ENCODE measurements at regions not wholly inside any gene's neighbourhood (a gene's known extent, or its start where the extent isn't known, plus 50 kb on each side); places are given as distances from the start of the nearest gene placed in this dataset.
"Not testable (repeated sequence)": the region's sequence is repeated elsewhere in the genome, so short reads cannot be mapped to it uniquely, and the experiment has no call there.

DNA sequence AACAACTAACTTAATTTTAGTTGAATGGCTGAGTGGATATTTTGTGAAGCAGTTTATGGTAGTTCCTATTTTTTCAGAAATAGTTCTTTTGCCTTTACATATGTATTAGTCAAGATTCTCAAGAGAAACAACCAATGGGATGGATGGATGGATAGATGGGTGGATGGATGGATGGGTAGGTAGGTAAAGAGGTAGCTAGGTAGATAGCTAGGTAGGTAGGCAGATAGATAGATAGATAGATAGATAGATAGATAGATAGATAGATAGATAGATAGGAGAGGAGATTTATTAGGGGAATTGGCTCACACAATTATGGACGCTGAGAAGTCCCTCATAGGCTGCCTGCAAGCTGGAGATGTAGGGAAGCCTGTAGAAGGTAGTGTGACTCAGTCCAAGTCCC, 74.0 kb upstream of the NUDT6 start:
- TF ChIP-seq POLR2A (IDR thresholded peaks at IDR 0.05; ENCODE audit: low read depth) (no peak), EP300 (IDR thresholded peaks at IDR 0.05) (no peak), POLR2AphosphoS5 (IDR thresholded peaks at IDR 0.05) (no peak)
- TF ChIP-seq, protein P1, sequence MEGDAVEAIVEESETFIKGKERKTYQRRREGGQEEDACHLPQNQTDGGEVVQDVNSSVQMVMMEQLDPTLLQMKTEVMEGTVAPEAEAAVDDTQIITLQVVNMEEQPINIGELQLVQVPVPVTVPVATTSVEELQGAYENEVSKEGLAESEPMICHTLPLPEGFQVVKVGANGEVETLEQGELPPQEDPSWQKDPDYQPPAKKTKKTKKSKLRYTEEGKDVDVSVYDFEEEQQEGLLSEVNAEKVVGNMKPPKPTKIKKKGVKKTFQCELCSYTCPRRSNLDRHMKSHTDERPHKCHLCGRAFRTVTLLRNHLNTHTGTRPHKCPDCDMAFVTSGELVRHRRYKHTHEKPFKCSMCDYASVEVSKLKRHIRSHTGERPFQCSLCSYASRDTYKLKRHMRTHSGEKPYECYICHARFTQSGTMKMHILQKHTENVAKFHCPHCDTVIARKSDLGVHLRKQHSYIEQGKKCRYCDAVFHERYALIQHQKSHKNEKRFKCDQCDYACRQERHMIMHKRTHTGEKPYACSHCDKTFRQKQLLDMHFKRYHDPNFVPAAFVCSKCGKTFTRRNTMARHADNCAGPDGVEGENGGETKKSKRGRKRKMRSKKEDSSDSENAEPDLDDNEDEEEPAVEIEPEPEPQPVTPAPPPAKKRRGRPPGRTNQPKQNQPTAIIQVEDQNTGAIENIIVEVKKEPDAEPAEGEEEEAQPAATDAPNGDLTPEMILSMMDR (IDR thresholded peaks at IDR 0.05), result no peak
- H3K27me3 ChIP-seq, result no peaks in the 10 kb centered on the region
- no peaks in the 10 kb centered on the region for H3K36me3 ChIP-seq
- WGBS, result 100% methylated on average over 1 of the region's 1 CpG
- peaks cover 9 to 14% (median 11%) of the 10 kb centered on the region in 4 donors for H3K4me1 ChIP-seq
- no peak for DNase-seq (ENCODE audit: extremely low spot score)
- intact Hi-C loops (cut with DNase I), result no loop called here
- H3K4me3 ChIP-seq, result no peak overlapping the region
- H3K27ac ChIP-seq (replicated peaks in 1 of 4), result no peak overlapping the region
- no peaks in the 10 kb centered on the region for H3K9me3 ChIP-seq

DNA sequence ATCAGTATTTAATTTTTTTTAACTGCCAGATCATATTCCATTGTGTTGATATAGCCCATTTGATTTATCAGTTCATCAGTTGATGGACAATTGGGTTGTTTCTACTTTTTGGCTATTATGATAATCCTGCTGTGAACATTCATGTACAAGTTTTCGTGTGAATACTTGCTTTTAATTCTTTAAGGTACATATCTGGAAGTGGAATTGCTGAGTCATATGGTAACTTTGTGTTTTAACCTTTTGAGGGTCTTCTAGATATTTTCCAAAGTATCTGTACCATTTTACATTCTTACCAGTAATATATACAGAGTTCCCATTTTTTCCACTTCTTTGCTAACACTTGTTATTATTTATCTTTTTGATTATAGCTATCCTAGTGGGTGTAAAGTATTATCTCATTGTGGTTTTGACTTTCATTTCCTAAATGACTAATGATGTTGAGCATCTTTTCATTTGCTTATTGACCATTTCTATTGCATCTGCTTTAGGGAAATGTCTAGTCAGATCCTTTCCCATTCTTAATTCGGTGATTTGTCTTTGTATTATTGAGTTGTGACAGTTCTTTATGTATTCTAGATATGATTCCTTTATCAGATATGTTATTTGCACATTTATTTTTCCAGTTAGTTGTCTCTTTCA, 75.2 kb upstream of the NUDT6 start:
- peaks cover under 1 to 5% (median 2%) of the 10 kb centered on the region in 4 donors for H3K4me1 ChIP-seq
- no peak overlapping the region for H3K4me3 ChIP-seq
- DNase-seq (ENCODE audit: extremely low spot score), result no peak
- no peaks in the 10 kb centered on the region for H3K9me3 ChIP-seq
- WGBS, result 90% methylated on average over 2 of the region's 2 CpGs
- no peak for TF ChIP-seq EP300 (IDR thresholded peaks at IDR 0.05)
- no peak for TF ChIP-seq POLR2A (IDR thresholded peaks at IDR 0.05; ENCODE audit: low read depth)
- TF ChIP-seq POLR2AphosphoS5 (IDR thresholded peaks at IDR 0.05), result no peak
- TF ChIP-seq, protein P1 (IDR thresholded peaks at IDR 0.05), result no peak
- no peak overlapping the region for H3K27ac ChIP-seq (replicated peaks in 1 of 4)
- H3K36me3 ChIP-seq, result no peaks in the 10 kb centered on the region
- no peaks in the 10 kb centered on the region for H3K27me3 ChIP-seq
- intact Hi-C loops (cut with DNase I), result no loop called here

DNA sequence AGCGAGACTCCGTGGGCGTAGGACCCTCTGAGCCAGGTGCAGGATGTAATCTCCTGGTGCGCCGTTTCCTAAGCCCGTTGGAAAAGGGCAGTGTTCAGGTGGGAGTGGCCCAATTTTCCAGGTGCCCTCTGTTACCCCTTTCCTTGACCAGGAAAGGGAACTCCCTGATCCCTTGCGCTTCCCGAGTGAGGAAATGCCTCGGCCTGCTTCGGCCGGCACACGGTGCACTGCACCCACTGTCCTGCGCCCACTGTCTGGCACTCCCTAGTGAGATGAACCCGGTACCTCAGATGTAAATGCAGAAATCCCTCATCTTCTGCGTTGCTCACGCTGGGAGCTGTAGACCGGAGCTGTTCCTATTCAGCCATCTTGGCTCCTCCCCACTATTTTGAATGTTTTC, 81.7 kb upstream of the NUDT6 start:
- H3K27ac ChIP-seq (replicated peaks in 1 of 4); H3K4me1 ChIP-seq; H3K27me3 ChIP-seq; DNase-seq (ENCODE audit: extremely low spot score); intact Hi-C loops (cut with DNase I); H3K9me3 ChIP-seq; H3K4me3 ChIP-seq: not testable (repeated sequence)
- H3K36me3 ChIP-seq, result peaks cover 0 to 12% (median 2%) of the 10 kb centered on the region in 4 donors
- WGBS, result 93% methylated on average over 17 of the region's 17 CpGs

DNA sequence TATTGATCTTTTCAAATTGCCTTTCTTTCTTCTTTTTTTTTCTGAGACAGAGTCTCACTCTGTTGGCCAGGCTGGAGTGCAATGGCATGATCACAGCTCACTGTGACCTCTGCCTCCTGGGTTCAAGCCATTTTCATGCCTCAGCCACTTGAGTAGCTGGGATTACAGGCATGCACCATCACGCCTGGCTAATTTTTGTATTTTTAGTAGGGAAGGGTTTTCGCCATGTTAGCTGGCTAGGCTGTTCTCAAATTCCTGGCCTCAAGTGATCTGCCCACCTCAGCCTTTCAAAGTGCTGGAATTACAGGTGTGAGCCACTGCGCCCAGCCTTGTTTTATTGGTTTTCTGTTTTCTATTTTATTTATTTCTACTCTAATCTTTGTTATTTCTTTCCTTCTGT, 82.7 kb upstream of the NUDT6 start:
- H3K27ac ChIP-seq (replicated peaks in 1 of 4); H3K9me3 ChIP-seq; H3K27me3 ChIP-seq; H3K4me1 ChIP-seq; DNase-seq (ENCODE audit: extremely low spot score); intact Hi-C loops (cut with DNase I); H3K4me3 ChIP-seq: not testable (repeated sequence)
- H3K36me3 ChIP-seq, result peaks cover 0 to 15% (median 2%) of the 10 kb centered on the region in 4 donors
- WGBS, result 66% methylated on average over 3 of the region's 3 CpGs

DNA sequence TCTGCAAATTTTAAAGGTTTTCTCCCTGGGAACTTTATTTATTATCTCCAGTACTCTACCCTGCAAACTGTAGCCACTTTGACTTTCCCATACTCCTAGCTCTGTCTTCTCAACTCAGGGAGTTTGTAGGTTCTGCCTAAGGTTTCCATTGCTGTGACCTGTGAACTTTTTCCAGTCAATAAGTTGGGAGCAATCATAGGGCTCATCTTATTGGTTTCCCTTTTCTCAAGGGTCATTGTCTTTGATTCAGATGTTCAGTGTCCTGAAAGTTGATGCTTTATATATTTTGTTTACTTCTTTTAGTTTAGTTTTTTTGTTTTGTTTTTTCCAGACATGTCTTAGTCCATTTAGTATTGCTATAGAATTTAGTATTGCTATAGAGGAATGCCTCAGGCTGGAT, 85.3 kb upstream of the NUDT6 start:
- Histone ChIP-seq H3K27me3 (no peaks in the 10 kb centered on the region), H3K4me3 (no peak overlapping the region), H3K9me3 (no peaks in the 10 kb centered on the region), H3K36me3 (peaks cover 0 to 15% (median 2%) of the 10 kb centered on the region in 4 donors), H3K27ac (replicated peaks in 1 of 4) (no peak overlapping the region), H3K4me1 (no peaks in the 10 kb centered on the region)
- TF ChIP-seq POLR2A (IDR thresholded peaks at IDR 0.05; ENCODE audit: low read depth) (no peak), EP300 (IDR thresholded peaks at IDR 0.05) (no peak), POLR2AphosphoS5 (IDR thresholded peaks at IDR 0.05) (no peak)
- TF ChIP-seq, protein P1 (IDR thresholded peaks at IDR 0.05), result no peak
- intact Hi-C loops (cut with DNase I), result no loop called here
- DNase-seq (ENCODE audit: extremely low spot score), result no peak

DNA sequence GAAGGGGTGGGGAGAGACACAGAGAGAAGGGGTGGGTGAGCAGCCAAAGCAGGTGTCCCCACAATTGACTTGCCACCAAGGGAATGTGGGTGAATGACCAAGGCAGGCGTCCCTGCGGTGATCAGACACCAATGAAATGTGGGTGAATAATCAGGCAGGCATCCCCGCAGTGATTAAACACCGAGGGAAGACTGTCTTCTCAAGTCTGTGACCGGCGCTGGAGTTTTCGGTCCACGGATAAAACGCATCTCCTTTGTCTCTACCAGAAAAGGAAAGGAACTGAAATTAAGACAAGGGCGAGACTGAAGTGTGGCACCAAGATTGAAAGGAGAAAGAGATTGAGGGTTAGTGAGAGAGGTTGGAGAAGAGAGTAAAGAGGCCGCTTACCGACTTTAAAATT, 90.0 kb upstream of the NUDT6 start:
- H3K4me3 ChIP-seq; H3K27me3 ChIP-seq; H3K4me1 ChIP-seq; H3K36me3 ChIP-seq; intact Hi-C loops (cut with DNase I); H3K9me3 ChIP-seq; DNase-seq (ENCODE audit: extremely low spot score); H3K27ac ChIP-seq (replicated peaks in 1 of 4): not testable (repeated sequence)
- WGBS, result 89% methylated on average over 12 of the region's 12 CpGs

All from esophagus muscularis mucosa (tissue), 4 donors.